Inflammatory macrophage (primary cell): ENCODE measurements at regions not wholly inside any gene's neighbourhood (a gene's known extent, or its start where the extent isn't known, plus 50 kb on each side); places are given as distances from the start of the nearest gene placed in this dataset.
"Not testable (repeated sequence)": the region's sequence is repeated elsewhere in the genome, so short reads cannot be mapped to it uniquely, and the experiment has no call there.

Source experiments
- DNase-seq, 2 donors: peaks; one replicate each; pipeline ENCODE4 v3.0.0-alpha.2; 2020 to 2022

GRCh38 chr1:121573881-121574504, 389.2 kb downstream of the SRGAP2C start:
- not testable (repeated sequence) for DNase-seq

- not testable (repeated sequence) for DNase-seq
Measured at GRCh38 chr1:121574505-121574899, 389.7 kb downstream of the SRGAP2C start.

- DNase-seq, result not testable (repeated sequence)
Measured at GRCh38 chr1:121582898-121583297, 398.1 kb downstream of the SRGAP2C start.

GRCh38 chr1:121586369-121587229, 401.8 kb downstream of the SRGAP2C start:
- no peak for DNase-seq

- DNase-seq, result no peak
Measured at GRCh38 chr1:121587230-121587569, 402.4 kb downstream of the SRGAP2C start.

GRCh38 chr1:121587777-121588176, 403.0 kb downstream of the SRGAP2C start:
- DNase-seq, result no peak

GRCh38 chr1:121594096-121594495, 409.3 kb downstream of the SRGAP2C start:
- DNase-seq, result no peak

GRCh38 chr1:121595089-121595488, 410.3 kb downstream of the SRGAP2C start:
- DNase-seq, result no peak

GRCh38 chr1:121604843-121605444, 420.2 kb downstream of the SRGAP2C start:
- DNase-seq, result not testable (repeated sequence)

GRCh38 chr1:121607499-121607898, 422.7 kb downstream of the SRGAP2C start:
- DNase-seq, result not testable (repeated sequence)
